ENCODE measurements at regions not wholly inside any gene's neighbourhood (a gene's known extent, or its start where the extent isn't known, plus 50 kb on each side); places are given as distances from the start of the nearest gene placed in this dataset.

DNA sequence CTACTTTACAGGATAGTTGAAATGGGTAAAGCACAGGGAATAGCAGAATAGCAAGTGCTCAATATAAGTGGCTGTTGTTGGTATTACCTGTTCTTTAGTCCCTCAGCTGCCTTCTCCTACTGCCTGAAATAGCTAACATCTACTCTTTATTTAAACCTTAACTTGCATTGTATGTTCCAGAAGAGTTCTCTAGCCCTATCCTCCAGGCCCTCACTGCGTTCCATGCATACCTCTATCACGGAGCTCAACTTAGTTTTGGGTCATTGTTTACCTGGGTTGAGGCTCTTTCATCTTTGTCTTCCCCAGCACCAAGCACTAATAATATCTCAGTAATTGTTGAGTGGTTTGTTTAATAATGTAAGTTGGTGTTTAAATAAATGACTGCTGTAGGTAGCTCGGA lies 242.2 kb upstream of the FANCL start:
- Histone ChIP-seq H3K9ac (ENCODE audit: low read depth, low read length) (no peak overlapping the region), H3K27me3 (ENCODE audit: insufficient read depth, low read length, poor library complexity) (no peaks in the 10 kb centered on the region), H3K4me3 (ENCODE audit: low read depth in 1 of 2, low read length in 2 of 2) (no peak overlapping the region), H3K36me3 (ENCODE audit: insufficient read depth, low read length) (no peaks in the 10 kb centered on the region), H2AFZ (ENCODE audit: low read depth, low read length) (no peak overlapping the region), H3K27ac (ENCODE audit: low read length) (no peak overlapping the region), H3K9me3 (ENCODE audit: insufficient read depth, low read length, severe bottlenecking) (peaks cover 12% of the 10 kb centered on the region), H3K4me1 (ENCODE audit: insufficient read depth, low read length) (no peaks in the 10 kb centered on the region), H3K4me2 (ENCODE audit: insufficient read depth, low read length) (no peak overlapping the region), H4K20me1 (ENCODE audit: insufficient read depth, low read length) (no peaks in the 10 kb centered on the region), H3K79me2 (ENCODE audit: insufficient read depth, low read length) (no peaks in the 10 kb centered on the region)
- no peak for DNase-seq
- no peak for ATAC-seq (ENCODE audit: insufficient read depth, low read depth)
- TF ChIP-seq, protein P1, sequence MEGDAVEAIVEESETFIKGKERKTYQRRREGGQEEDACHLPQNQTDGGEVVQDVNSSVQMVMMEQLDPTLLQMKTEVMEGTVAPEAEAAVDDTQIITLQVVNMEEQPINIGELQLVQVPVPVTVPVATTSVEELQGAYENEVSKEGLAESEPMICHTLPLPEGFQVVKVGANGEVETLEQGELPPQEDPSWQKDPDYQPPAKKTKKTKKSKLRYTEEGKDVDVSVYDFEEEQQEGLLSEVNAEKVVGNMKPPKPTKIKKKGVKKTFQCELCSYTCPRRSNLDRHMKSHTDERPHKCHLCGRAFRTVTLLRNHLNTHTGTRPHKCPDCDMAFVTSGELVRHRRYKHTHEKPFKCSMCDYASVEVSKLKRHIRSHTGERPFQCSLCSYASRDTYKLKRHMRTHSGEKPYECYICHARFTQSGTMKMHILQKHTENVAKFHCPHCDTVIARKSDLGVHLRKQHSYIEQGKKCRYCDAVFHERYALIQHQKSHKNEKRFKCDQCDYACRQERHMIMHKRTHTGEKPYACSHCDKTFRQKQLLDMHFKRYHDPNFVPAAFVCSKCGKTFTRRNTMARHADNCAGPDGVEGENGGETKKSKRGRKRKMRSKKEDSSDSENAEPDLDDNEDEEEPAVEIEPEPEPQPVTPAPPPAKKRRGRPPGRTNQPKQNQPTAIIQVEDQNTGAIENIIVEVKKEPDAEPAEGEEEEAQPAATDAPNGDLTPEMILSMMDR (IDR thresholded peaks at IDR 0.05; ENCODE audit: borderline replicate concordance, extremely low read depth, low read length, poor library complexity, severe bottlenecking), result no peak
- TF ChIP-seq EZH2 (IDR thresholded peaks at IDR 0.05; ENCODE audit: borderline replicate concordance, low read depth, low read length, severe bottlenecking), result no peak

DNA sequence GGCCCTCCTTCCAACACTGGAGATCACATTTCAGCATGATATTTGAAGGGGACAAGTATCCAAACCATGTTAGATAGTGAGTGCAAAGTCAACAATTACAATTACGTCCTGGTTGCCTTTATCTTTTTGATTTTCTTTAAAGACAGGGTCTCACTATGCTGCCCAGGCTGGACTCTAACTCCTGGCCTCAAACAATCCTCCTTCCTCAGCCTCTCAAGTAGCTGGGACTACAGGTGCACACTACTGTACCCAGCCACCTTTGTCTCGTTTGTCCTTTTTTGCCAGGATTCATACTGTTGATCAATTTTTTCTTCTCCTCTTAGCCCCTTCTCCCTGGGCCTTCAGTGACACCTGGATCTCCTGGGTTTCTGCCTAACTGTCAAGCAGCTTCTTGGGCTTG lies 240.5 kb upstream of the FANCL start:
- no peak overlapping the region for H3K27ac ChIP-seq (ENCODE audit: low read length)
- ATAC-seq (ENCODE audit: insufficient read depth, low read depth) (no peak), DNase-seq (no peak)
- TF ChIP-seq EZH2 (IDR thresholded peaks at IDR 0.05; ENCODE audit: borderline replicate concordance, low read depth, low read length, severe bottlenecking), result no peak
- TF ChIP-seq, protein P1 (IDR thresholded peaks at IDR 0.05; ENCODE audit: borderline replicate concordance, extremely low read depth, low read length, poor library complexity, severe bottlenecking), result no peak
- no peak overlapping the region for H3K4me2 ChIP-seq (ENCODE audit: insufficient read depth, low read length)
- no peak overlapping the region for H3K9ac ChIP-seq (ENCODE audit: low read depth, low read length)
- no peaks in the 10 kb centered on the region for H4K20me1 ChIP-seq (ENCODE audit: insufficient read depth, low read length)
- H3K4me1 ChIP-seq (ENCODE audit: insufficient read depth, low read length), result no peaks in the 10 kb centered on the region
- H3K79me2 ChIP-seq (ENCODE audit: insufficient read depth, low read length), result no peaks in the 10 kb centered on the region
- no peak overlapping the region for H3K4me3 ChIP-seq (ENCODE audit: low read depth in 1 of 2, low read length in 2 of 2)
- no peaks in the 10 kb centered on the region for H3K36me3 ChIP-seq (ENCODE audit: insufficient read depth, low read length)
- no peak overlapping the region for H2AFZ ChIP-seq (ENCODE audit: low read depth, low read length)
- no peaks in the 10 kb centered on the region for H3K27me3 ChIP-seq (ENCODE audit: insufficient read depth, low read length, poor library complexity)
- peaks cover 3% of the 10 kb centered on the region for H3K9me3 ChIP-seq (ENCODE audit: insufficient read depth, low read length, severe bottlenecking)

DNA sequence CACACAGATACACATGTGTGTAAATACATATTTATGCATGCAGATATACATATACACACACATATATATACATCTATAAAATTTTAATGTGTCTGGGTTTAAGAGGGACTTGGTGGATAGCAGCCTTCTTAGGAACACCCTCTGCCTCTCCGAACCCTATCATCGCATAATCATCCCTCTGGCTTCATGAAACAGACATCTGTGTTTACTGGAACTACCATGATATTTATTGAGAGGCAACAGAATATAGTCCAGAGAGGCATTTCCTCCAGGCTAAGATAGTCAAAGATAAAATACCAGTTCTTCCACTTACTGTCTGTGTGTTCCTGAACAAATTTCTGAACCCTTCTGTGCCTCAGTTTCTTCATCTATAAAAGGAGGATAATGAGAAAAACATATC lies 239.0 kb upstream of the FANCL start:
- no peak overlapping the region for H3K27ac ChIP-seq (ENCODE audit: low read length)
- H3K36me3 ChIP-seq (ENCODE audit: insufficient read depth, low read length), result no peaks in the 10 kb centered on the region
- DNase-seq (no peak), ATAC-seq (ENCODE audit: insufficient read depth, low read depth) (no peak)
- H2AFZ ChIP-seq (ENCODE audit: low read depth, low read length), result no peak overlapping the region
- H4K20me1 ChIP-seq (ENCODE audit: insufficient read depth, low read length), result no peaks in the 10 kb centered on the region
- no peak for TF ChIP-seq EZH2 (IDR thresholded peaks at IDR 0.05; ENCODE audit: borderline replicate concordance, low read depth, low read length, severe bottlenecking)
- TF ChIP-seq, protein P1 (IDR thresholded peaks at IDR 0.05; ENCODE audit: borderline replicate concordance, extremely low read depth, low read length, poor library complexity, severe bottlenecking), result no peak
- H3K9ac ChIP-seq (ENCODE audit: low read depth, low read length), result no peak overlapping the region
- no peaks in the 10 kb centered on the region for H3K27me3 ChIP-seq (ENCODE audit: insufficient read depth, low read length, poor library complexity)
- H3K9me3 ChIP-seq (ENCODE audit: insufficient read depth, low read length, severe bottlenecking), result no peaks in the 10 kb centered on the region
- no peak overlapping the region for H3K4me3 ChIP-seq (ENCODE audit: low read depth in 1 of 2, low read length in 2 of 2)
- H3K4me2 ChIP-seq (ENCODE audit: insufficient read depth, low read length), result no peak overlapping the region
- no peaks in the 10 kb centered on the region for H3K79me2 ChIP-seq (ENCODE audit: insufficient read depth, low read length)
- H3K4me1 ChIP-seq (ENCODE audit: insufficient read depth, low read length), result no peaks in the 10 kb centered on the region
